Activated CD4-positive, alpha-beta T cell treated with anti-CD3 and anti-CD28 coated beads for 36 hours (primary cell): ENCODE measurements at regions not wholly inside any gene's neighbourhood (a gene's known extent, or its start where the extent isn't known, plus 50 kb on each side); places are given as distances from the start of the nearest gene placed in this dataset.
"Not testable (repeated sequence)": the region's sequence is repeated elsewhere in the genome, so short reads cannot be mapped to it uniquely, and the experiment has no call there.

Experiments
- ATAC-seq: fragments of 200-7000 bp; cut with Tn5 transposase; one replicate; pipeline ENCODE4 v1.10.0; 2021; ENCODE audit warnings: mild to moderate bottlenecking, moderate library complexity
- CTCF ChIA-PET: fragments of 350-600 bp; sonication (Branson Sonifier 250); formaldehyde crosslinking; loops from one replicate; lab custom pipeline; 2021; ENCODE audit warnings: antibody characterized with exemption; lab: Charles Lee
- POLR2A ChIA-PET: fragments of 350-600 bp; sonication (Branson Sonifier 250); formaldehyde crosslinking; loops from one replicate; lab custom pipeline; 2021; ENCODE audit warnings: antibody characterized with exemption, inconsistent platforms; lab: Charles Lee
- DNase-seq: peaks from one replicate; pipeline ENCODE4 v3.0.0-alpha.2; 2020
- H3K27ac Mint-ChIP-seq: one replicate; pipeline ENCODE4 v1.8.0; 2021; ENCODE audit warnings: mixed read lengths
- H3K27me3 Mint-ChIP-seq: one replicate; pipeline ENCODE4 v1.8.0; 2021; ENCODE audit warnings: mixed read lengths
- H3K36me3 Mint-ChIP-seq: one replicate; pipeline ENCODE4 v1.8.0; 2021; ENCODE audit warnings: low read depth, mixed read lengths
- H3K4me1 Mint-ChIP-seq: one replicate; pipeline ENCODE4 v1.8.0; 2021; ENCODE audit warnings: mixed read lengths
- H3K4me3 Mint-ChIP-seq: one replicate; pipeline ENCODE4 v1.8.0; 2021; ENCODE audit warnings: mild to moderate bottlenecking, moderate library complexity, mixed read lengths
- H3K9me3 Mint-ChIP-seq: one replicate; pipeline ENCODE4 v1.8.0; 2021; ENCODE audit warnings: low read depth, mixed read lengths
- intact Hi-C, 2 experiments: fragments of 100-400 bp; cut with DNase I in 1 of 2; cut with micrococcal nuclease in 1 of 2; formaldehyde crosslinking; loops; one replicate each; pipeline versions ENCODE4 v1.14.2 to v1.15.1; 2022 to 2024; cut with DNase I, micrococcal nuclease

- ChIA-PET POLR2A (no interaction called here), CTCF (no interaction called here)
- DNase-seq (no peak), ATAC-seq (no peak)
- intact Hi-C loops = no loop called here
- Mint-ChIP-seq H3K27me3 (no peaks in the 10 kb centered on the region), H3K9me3 (peaks cover 12% of the 10 kb centered on the region), H3K27ac (no peak overlapping the region), H3K4me3 (no peak overlapping the region), H3K36me3 (no peaks in the 10 kb centered on the region), H3K4me1 (no peaks in the 10 kb centered on the region)
Measured at GRCh38 chr13:86038490-86038889, 239.3 kb upstream of the SLITRK6 start.

- no peaks in the 10 kb centered on the region for H3K4me1 Mint-ChIP-seq
- ATAC-seq (no peak), DNase-seq (no peak)
- no peaks in the 10 kb centered on the region for H3K27me3 Mint-ChIP-seq
- H3K4me3 Mint-ChIP-seq = no peak overlapping the region
- no peaks in the 10 kb centered on the region for H3K36me3 Mint-ChIP-seq
- POLR2A ChIA-PET = no interaction called here
- intact Hi-C loops = no loop called here
- CTCF ChIA-PET = no interaction called here
- H3K9me3 Mint-ChIP-seq = peaks cover 6% of the 10 kb centered on the region
- no peak overlapping the region for H3K27ac Mint-ChIP-seq
Measured at GRCh38 chr13:86020351-86021002, 221.3 kb upstream of the SLITRK6 start.

GRCh38 chr13:86006317-86006716 lies 207.1 kb upstream of the SLITRK6 start:
- no peaks in the 10 kb centered on the region for H3K4me1 Mint-ChIP-seq
- H3K4me3 Mint-ChIP-seq = no peak overlapping the region
- H3K27me3 Mint-ChIP-seq = no peaks in the 10 kb centered on the region
- peaks cover 5% of the 10 kb centered on the region for H3K9me3 Mint-ChIP-seq
- intact Hi-C loops = no loop called here
- no peak overlapping the region for H3K27ac Mint-ChIP-seq
- POLR2A ChIA-PET = no interaction called here
- ATAC-seq = no peak
- DNase-seq = no peak
- CTCF ChIA-PET = no interaction called here
- H3K36me3 Mint-ChIP-seq = no peaks in the 10 kb centered on the region

- Mint-ChIP-seq H3K27ac (no peak overlapping the region), H3K27me3 (no peaks in the 10 kb centered on the region), H3K36me3 (no peaks in the 10 kb centered on the region), H3K9me3 (peaks cover 1% of the 10 kb centered on the region), H3K4me1 (no peaks in the 10 kb centered on the region), H3K4me3 (no peak overlapping the region)
- intact Hi-C loops = no loop called here
- POLR2A ChIA-PET = no interaction called here
- ATAC-seq (no peak), DNase-seq (no peak)
- CTCF ChIA-PET = no interaction called here
Measured at GRCh38 chr13:86003029-86003428, 203.8 kb upstream of the SLITRK6 start.

- POLR2A ChIA-PET = no interaction called here
- no peak for DNase-seq
- intact Hi-C loops = no loop called here
Measured at GRCh38 chr13:86000546-86000945, 201.3 kb upstream of the SLITRK6 start.

GRCh38 chr13:85997587-85997986 lies 198.4 kb upstream of the SLITRK6 start:
- ChIA-PET POLR2A (no interaction called here), CTCF (no interaction called here)
- H3K4me1 Mint-ChIP-seq = no peaks in the 10 kb centered on the region
- no peak overlapping the region for H3K27ac Mint-ChIP-seq
- intact Hi-C loops = no loop called here
- no peak overlapping the region for H3K4me3 Mint-ChIP-seq
- H3K27me3 Mint-ChIP-seq = no peaks in the 10 kb centered on the region
- H3K36me3 Mint-ChIP-seq = no peaks in the 10 kb centered on the region
- ATAC-seq (no peak), DNase-seq (no peak)
- H3K9me3 Mint-ChIP-seq = no peaks in the 10 kb centered on the region

More at GRCh38 chr13:86000546-86000945, 201.3 kb upstream of the SLITRK6 start:
- CTCF ChIA-PET = no interaction called here
- no peak overlapping the region for H3K4me3 Mint-ChIP-seq
- H3K9me3 Mint-ChIP-seq = peaks cover 1% of the 10 kb centered on the region
- no peak overlapping the region for H3K27ac Mint-ChIP-seq
- no peaks in the 10 kb centered on the region for H3K4me1 Mint-ChIP-seq
- no peaks in the 10 kb centered on the region for H3K36me3 Mint-ChIP-seq
- no peak for ATAC-seq
- no peaks in the 10 kb centered on the region for H3K27me3 Mint-ChIP-seq

- Mint-ChIP-seq H3K4me1 (no peaks in the 10 kb centered on the region), H3K27ac (no peak overlapping the region), H3K36me3 (no peaks in the 10 kb centered on the region), H3K9me3 (no peaks in the 10 kb centered on the region), H3K27me3 (no peaks in the 10 kb centered on the region), H3K4me3 (no peak overlapping the region)
- ATAC-seq = no peak
- ChIA-PET POLR2A (no interaction called here), CTCF (no interaction called here)
- intact Hi-C loops = no loop called here
- DNase-seq = no peak
Measured at GRCh38 chr13:85995788-85996418, 196.7 kb upstream of the SLITRK6 start.

GRCh38 chr13:85993567-85993966 lies 194.3 kb upstream of the SLITRK6 start:
- no peaks in the 10 kb centered on the region for H3K36me3 Mint-ChIP-seq
- ChIA-PET POLR2A (no interaction called here), CTCF (no interaction called here)
- peaks cover 5% of the 10 kb centered on the region for H3K9me3 Mint-ChIP-seq
- no peak for DNase-seq
- no peak overlapping the region for H3K4me3 Mint-ChIP-seq
- H3K27me3 Mint-ChIP-seq = no peaks in the 10 kb centered on the region
- no peaks in the 10 kb centered on the region for H3K4me1 Mint-ChIP-seq
- intact Hi-C loops = no loop called here
- no peak overlapping the region for H3K27ac Mint-ChIP-seq
- ATAC-seq = no peak

- H3K9me3 Mint-ChIP-seq = peaks cover 6% of the 10 kb centered on the region
- CTCF ChIA-PET = no interaction called here
- ATAC-seq (no peak), DNase-seq (no peak)
- no peaks in the 10 kb centered on the region for H3K4me1 Mint-ChIP-seq
- no peak overlapping the region for H3K27ac Mint-ChIP-seq
- intact Hi-C loops = no loop called here
- no peaks in the 10 kb centered on the region for H3K27me3 Mint-ChIP-seq
- POLR2A ChIA-PET = no interaction called here
- H3K4me3 Mint-ChIP-seq = no peak overlapping the region
- H3K36me3 Mint-ChIP-seq = no peaks in the 10 kb centered on the region
Measured at GRCh38 chr13:85990397-85990796, 191.2 kb upstream of the SLITRK6 start.

GRCh38 chr13:85985797-85986196 lies 186.6 kb upstream of the SLITRK6 start:
- no peaks in the 10 kb centered on the region for H3K27me3 Mint-ChIP-seq
- ATAC-seq = no peak
- intact Hi-C loops = no loop called here
- no peak overlapping the region for H3K27ac Mint-ChIP-seq
- H3K4me1 Mint-ChIP-seq = no peaks in the 10 kb centered on the region
- peaks cover 11% of the 10 kb centered on the region for H3K9me3 Mint-ChIP-seq
- DNase-seq = no peak
- no peak overlapping the region for H3K4me3 Mint-ChIP-seq
- no peaks in the 10 kb centered on the region for H3K36me3 Mint-ChIP-seq
- CTCF ChIA-PET = no interaction called here
- POLR2A ChIA-PET = no interaction called here

GRCh38 chr13:85982102-85982501 lies 182.9 kb upstream of the SLITRK6 start:
- no peaks in the 10 kb centered on the region for H3K36me3 Mint-ChIP-seq
- ChIA-PET CTCF (interaction anchor here (1.5 kb wide), 1 partner anchor 15 kb away, joined by 3 read pairs; no protein-coding TSS in a partner anchor), POLR2A (no interaction called here)
- DNase-seq = no peak
- no peak overlapping the region for H3K27ac Mint-ChIP-seq
- no peak overlapping the region for H3K4me3 Mint-ChIP-seq
- no peak for ATAC-seq
- peaks cover 6% of the 10 kb centered on the region for H3K9me3 Mint-ChIP-seq
- intact Hi-C loops = no loop called here
- H3K4me1 Mint-ChIP-seq = no peaks in the 10 kb centered on the region
- no peaks in the 10 kb centered on the region for H3K27me3 Mint-ChIP-seq

GRCh38 chr13:85980447-85980846 lies 181.2 kb upstream of the SLITRK6 start:
- H3K27ac Mint-ChIP-seq, H3K9me3 Mint-ChIP-seq, intact Hi-C loops, H3K4me1 Mint-ChIP-seq, H3K36me3 Mint-ChIP-seq, ATAC-seq, H3K4me3 Mint-ChIP-seq, DNase-seq, H3K27me3 Mint-ChIP-seq, POLR2A ChIA-PET, CTCF ChIA-PET: not testable (repeated sequence)
